Upper lobe of right lung (tissue), 1 donor: ENCODE measurements at regions not wholly inside any gene's neighbourhood (a gene's known extent, or its start where the extent isn't known, plus 50 kb on each side); places are given as distances from the start of the nearest gene placed in this dataset.
A peak's percentile ranks its signal among the peaks of the same experiment; 100 is the strongest.
"Not testable (repeated sequence)": the region's sequence is repeated elsewhere in the genome, so short reads cannot be mapped to it uniquely, and the experiment has no call there.

Experiments used
- ATAC-seq: fragments of 200-7000 bp; cut with Tn5 transposase; one replicate; pipeline ENCODE4 v1.9.1; 2020; ENCODE audit warnings: mild to moderate bottlenecking, moderate library complexity
- DNase-seq: peaks from one replicate; pipeline ENCODE4 v3.0.0-alpha.2; 2020
- H3K27ac ChIP-seq: fragments of 200-600 bp; one replicate; pipeline ENCODE4 v1.8.0; 2022
- H3K27me3 ChIP-seq: fragments of 200-600 bp; one replicate; pipeline ENCODE4 v1.8.0; 2022; ENCODE audit warnings: mild to moderate bottlenecking
- H3K36me3 ChIP-seq: fragments of 200-600 bp; one replicate; pipeline ENCODE4 v1.8.0; 2022
- H3K4me1 ChIP-seq: fragments of 200-600 bp; one replicate; pipeline ENCODE4 v1.8.0; 2022
- H3K4me3 ChIP-seq: fragments of 200-600 bp; one replicate; pipeline ENCODE4 v1.8.0; 2022; ENCODE audit warnings: mild to moderate bottlenecking
- H3K9me3 ChIP-seq: fragments of 200-600 bp; one replicate; pipeline ENCODE4 v1.8.0; 2022
- CTCF ChIP-seq: fragments of 200-600 bp; IDR thresholded peaks from one replicate; pipeline ENCODE4 v1.8.0; 2022; ENCODE audit warnings: antibody characterized with exemption
- intact Hi-C: fragments of 100-400 bp; cut with DNase I; formaldehyde crosslinking; loops from one replicate; pipeline ENCODE4 v1.11.0; 2022
- donor health status: DM: no; HTN: yes; CAD: no; lungs with severe emphysema.

- H3K27me3 ChIP-seq, H3K4me3 ChIP-seq, H3K36me3 ChIP-seq, H3K4me1 ChIP-seq, DNase-seq, ATAC-seq, intact Hi-C loops, H3K9me3 ChIP-seq, H3K27ac ChIP-seq: not testable (repeated sequence)
Measured at GRCh38 chr2:89979826-89980537, 1288.5 kb downstream of the RPIA start.

- H3K27ac ChIP-seq, H3K9me3 ChIP-seq, H3K36me3 ChIP-seq, H3K4me1 ChIP-seq, ATAC-seq, H3K4me3 ChIP-seq, H3K27me3 ChIP-seq, intact Hi-C loops, DNase-seq: not testable (repeated sequence)
Measured at GRCh38 chr2:89982246-89982645, 1290.8 kb downstream of the RPIA start.

- H3K27me3 ChIP-seq, H3K4me3 ChIP-seq, H3K36me3 ChIP-seq, H3K9me3 ChIP-seq, intact Hi-C loops, H3K4me1 ChIP-seq, H3K27ac ChIP-seq, ATAC-seq, DNase-seq: not testable (repeated sequence)
Measured at GRCh38 chr2:89985650-89986049, 1294.2 kb downstream of the RPIA start.

- intact Hi-C loops, H3K36me3 ChIP-seq, ATAC-seq, H3K27me3 ChIP-seq, H3K9me3 ChIP-seq, H3K4me1 ChIP-seq, H3K27ac ChIP-seq, H3K4me3 ChIP-seq, DNase-seq: not testable (repeated sequence)
Measured at GRCh38 chr2:89986532-89986931, 1295.1 kb downstream of the RPIA start.

- intact Hi-C loops, H3K4me1 ChIP-seq, DNase-seq, H3K27me3 ChIP-seq, H3K27ac ChIP-seq, H3K4me3 ChIP-seq, ATAC-seq, H3K9me3 ChIP-seq, H3K36me3 ChIP-seq: not testable (repeated sequence)
Measured at GRCh38 chr2:89996779-89997178, 1305.3 kb downstream of the RPIA start.

GRCh38 chr2:90004553-90004952 is 1313.1 kb downstream of the RPIA start:
- H3K27ac ChIP-seq, DNase-seq, H3K36me3 ChIP-seq, H3K4me3 ChIP-seq, H3K27me3 ChIP-seq, H3K4me1 ChIP-seq, intact Hi-C loops, H3K9me3 ChIP-seq, ATAC-seq: not testable (repeated sequence)

GRCh38 chr2:90010442-90011100 is 1319.1 kb downstream of the RPIA start:
- H3K4me1 ChIP-seq, DNase-seq, H3K36me3 ChIP-seq, ATAC-seq, intact Hi-C loops, H3K4me3 ChIP-seq, H3K27ac ChIP-seq, H3K9me3 ChIP-seq, H3K27me3 ChIP-seq: not testable (repeated sequence)

- H3K4me3 ChIP-seq, DNase-seq, H3K4me1 ChIP-seq, intact Hi-C loops, H3K9me3 ChIP-seq, H3K36me3 ChIP-seq, ATAC-seq, H3K27me3 ChIP-seq, H3K27ac ChIP-seq: not testable (repeated sequence)
Measured at GRCh38 chr2:90011101-90011443, 1319.6 kb downstream of the RPIA start.

GRCh38 chr2:90019908-90020307 is 1328.4 kb downstream of the RPIA start:
- DNase-seq, H3K27ac ChIP-seq, H3K27me3 ChIP-seq, H3K36me3 ChIP-seq, ATAC-seq, H3K4me3 ChIP-seq, H3K9me3 ChIP-seq, intact Hi-C loops, H3K4me1 ChIP-seq: not testable (repeated sequence)

- intact Hi-C loops, H3K9me3 ChIP-seq, H3K36me3 ChIP-seq, DNase-seq, H3K4me3 ChIP-seq, H3K27ac ChIP-seq, H3K4me1 ChIP-seq, H3K27me3 ChIP-seq: not testable (repeated sequence)
- TF ChIP-seq CTCF: peak; percentile 25
- ATAC-seq: peak; percentile 79
Measured at GRCh38 chr2:90021234-90021633, 1329.8 kb downstream of the RPIA start.
